WI38 (cell line): ENCODE measurements at regions not wholly inside any gene's neighbourhood (a gene's known extent, or its start where the extent isn't known, plus 50 kb on each side); places are given as distances from the start of the nearest gene placed in this dataset.
"Not testable (repeated sequence)": the region's sequence is repeated elsewhere in the genome, so short reads cannot be mapped to it uniquely, and the experiment has no call there.

Experiments
- H3K4me3 ChIP-seq: 2 replicates; pipeline ENCODE4 v1.5.1; 2011; ENCODE audit warnings: low read depth, mild to moderate bottlenecking, control low read depth, low read length
- TF ChIP-seq, protein P1 (sequence below): IDR thresholded peaks from 2 replicates; pipeline ENCODE4 v1.5.1; 2012; ENCODE audit warnings: low read depth, mild to moderate bottlenecking, control low read depth, low read length

DNA sequence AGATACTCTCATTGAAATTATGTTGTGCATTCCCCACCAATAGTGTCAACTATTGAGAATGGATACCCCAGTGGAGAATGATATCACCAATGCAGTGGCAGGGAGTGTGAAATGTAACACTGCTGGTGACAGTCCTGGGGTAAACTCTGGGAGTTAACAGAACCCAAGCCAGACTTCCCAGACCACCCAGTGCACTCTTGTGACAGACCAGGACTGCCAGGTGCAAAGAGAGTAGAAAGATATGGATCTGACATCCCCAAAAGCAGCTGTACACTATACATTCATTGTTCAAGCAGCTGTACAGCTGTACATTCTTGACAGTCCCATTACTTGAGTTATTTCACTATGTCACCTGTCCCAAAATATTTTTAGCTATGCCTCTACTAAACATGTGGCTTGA lies 886.6 kb downstream of the DIAPH3 start:
- TF ChIP-seq, protein P1, sequence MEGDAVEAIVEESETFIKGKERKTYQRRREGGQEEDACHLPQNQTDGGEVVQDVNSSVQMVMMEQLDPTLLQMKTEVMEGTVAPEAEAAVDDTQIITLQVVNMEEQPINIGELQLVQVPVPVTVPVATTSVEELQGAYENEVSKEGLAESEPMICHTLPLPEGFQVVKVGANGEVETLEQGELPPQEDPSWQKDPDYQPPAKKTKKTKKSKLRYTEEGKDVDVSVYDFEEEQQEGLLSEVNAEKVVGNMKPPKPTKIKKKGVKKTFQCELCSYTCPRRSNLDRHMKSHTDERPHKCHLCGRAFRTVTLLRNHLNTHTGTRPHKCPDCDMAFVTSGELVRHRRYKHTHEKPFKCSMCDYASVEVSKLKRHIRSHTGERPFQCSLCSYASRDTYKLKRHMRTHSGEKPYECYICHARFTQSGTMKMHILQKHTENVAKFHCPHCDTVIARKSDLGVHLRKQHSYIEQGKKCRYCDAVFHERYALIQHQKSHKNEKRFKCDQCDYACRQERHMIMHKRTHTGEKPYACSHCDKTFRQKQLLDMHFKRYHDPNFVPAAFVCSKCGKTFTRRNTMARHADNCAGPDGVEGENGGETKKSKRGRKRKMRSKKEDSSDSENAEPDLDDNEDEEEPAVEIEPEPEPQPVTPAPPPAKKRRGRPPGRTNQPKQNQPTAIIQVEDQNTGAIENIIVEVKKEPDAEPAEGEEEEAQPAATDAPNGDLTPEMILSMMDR = no peak
- H3K4me3 ChIP-seq = no peak overlapping the region

DNA sequence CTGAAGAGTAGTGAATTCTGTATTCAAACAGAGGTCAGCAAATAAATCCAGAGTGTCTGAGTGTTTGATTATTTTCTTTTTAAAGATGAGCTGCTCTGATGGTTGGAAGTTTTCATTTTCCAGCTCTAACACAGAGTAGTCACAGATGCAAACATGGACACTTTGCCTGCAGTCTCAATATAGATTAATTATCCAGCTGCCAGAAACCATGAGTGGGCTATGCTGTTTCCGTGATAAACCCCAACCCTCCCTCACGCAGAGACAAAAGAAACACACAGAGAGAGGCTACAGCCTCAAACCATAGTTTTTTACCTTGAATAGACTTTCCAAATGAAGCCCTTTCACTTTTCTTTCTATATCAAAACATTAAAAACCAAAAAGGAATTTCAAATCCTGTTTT lies 884.7 kb downstream of the DIAPH3 start:
- TF ChIP-seq, protein P1 = no peak
- no peak overlapping the region for H3K4me3 ChIP-seq

DNA sequence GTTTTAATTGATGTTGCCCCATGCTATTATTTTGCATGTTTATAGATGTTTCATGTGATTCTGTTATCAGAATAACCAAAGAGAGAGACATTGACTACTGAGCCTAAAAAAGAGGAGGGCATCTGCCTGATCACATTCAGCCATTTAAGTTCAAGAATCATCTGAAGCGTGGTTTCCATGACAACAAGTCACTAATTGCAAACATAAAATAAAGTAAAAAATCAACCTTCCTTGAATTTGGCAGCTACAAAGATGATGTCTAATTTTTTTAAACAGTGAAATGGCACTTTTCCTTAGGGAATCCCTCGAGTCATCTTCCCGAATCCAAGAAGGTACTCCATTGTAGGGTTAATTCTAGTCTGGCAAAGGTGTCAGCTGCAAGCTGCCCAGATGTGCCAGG lies 884.2 kb downstream of the DIAPH3 start:
- H3K4me3 ChIP-seq = no peak overlapping the region
- TF ChIP-seq, protein P1 = no peak

DNA sequence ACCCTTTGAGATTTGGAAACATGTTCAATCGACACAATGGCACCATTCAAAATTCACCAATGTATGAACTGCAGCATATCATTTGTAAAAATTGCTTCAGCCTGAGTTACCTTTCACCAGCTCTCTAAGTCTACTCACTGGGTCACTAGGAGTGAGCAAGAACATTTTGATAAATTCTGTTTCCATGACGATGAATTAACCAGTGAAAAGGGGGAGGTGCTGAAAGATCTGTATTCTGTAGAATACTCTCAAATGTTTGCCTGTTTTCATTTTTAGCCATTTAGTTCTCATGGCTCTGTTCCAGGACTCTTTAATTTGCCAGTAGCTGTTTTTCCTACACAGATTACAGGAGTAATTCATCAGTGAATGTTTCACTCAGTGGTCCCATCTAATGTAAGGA lies 883.4 kb downstream of the DIAPH3 start:
- H3K4me3 ChIP-seq = no peak overlapping the region
- TF ChIP-seq, protein P1 = no peak

DNA sequence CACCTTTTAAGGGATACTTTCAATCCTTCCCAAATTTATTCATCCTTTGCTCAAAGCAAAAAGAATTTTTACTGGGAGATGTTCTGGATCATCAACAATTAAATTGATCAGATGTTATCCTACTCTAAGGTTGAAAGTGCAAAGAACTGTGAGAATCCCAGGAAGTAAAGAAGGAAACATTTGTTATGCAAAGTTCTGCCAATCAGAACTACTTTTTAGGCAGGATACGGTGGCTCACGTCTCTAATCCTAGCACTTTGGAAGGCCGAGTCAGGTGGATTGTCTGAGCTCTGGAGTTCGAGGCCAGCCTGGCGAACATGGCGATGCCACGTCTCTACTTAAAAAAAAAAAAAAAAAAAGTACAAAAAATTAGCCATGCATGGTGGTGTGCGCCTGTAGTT lies 882.3 kb downstream of the DIAPH3 start:
- TF ChIP-seq, protein P1 = no peak

DNA sequence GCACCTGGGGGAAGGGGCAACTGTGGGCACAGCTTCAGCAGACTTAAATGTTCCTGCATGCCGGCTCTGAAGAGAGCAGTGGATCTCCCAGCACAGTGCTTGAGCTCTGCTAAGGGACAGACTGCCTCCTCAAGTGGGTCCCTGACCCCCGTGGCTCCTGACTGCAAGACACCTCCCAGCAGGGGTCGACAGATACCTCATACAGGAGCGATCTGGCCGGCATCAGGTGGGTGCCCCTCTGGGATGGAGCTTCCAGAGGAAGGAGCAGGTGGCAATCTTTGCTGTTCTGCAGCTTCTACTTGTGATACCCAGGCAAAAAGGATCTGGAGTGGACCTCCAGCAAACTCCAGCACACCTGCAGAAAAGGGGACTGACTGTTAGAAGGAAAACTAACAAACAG lies 871.5 kb downstream of the DIAPH3 start:
- H3K4me3 ChIP-seq = not testable (repeated sequence)

More for the DNA sequence above, 882.3 kb downstream of the DIAPH3 start:
- no peak overlapping the region for H3K4me3 ChIP-seq

DNA sequence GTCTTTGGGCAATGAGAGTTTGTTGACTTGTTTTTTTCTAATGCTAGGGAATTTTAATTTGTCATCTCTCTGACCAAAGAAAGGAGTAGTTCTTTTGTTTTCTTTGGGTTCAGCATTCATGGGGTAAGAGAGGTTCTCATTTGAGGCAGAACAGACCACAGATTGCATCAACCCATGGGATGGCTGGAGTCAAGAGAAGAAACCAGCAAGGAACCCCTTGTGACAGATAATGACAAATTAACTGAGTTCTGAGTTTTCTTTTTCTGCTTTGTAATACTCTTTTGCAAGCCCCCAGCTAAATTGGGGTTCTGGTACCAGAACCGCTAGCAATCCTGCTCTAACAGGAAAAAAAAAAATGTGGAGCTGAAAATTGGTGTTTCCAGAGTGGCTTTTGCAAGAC lies 864.1 kb downstream of the DIAPH3 start:
- H3K4me3 ChIP-seq = no peak overlapping the region
- TF ChIP-seq, protein P1 = no peak

DNA sequence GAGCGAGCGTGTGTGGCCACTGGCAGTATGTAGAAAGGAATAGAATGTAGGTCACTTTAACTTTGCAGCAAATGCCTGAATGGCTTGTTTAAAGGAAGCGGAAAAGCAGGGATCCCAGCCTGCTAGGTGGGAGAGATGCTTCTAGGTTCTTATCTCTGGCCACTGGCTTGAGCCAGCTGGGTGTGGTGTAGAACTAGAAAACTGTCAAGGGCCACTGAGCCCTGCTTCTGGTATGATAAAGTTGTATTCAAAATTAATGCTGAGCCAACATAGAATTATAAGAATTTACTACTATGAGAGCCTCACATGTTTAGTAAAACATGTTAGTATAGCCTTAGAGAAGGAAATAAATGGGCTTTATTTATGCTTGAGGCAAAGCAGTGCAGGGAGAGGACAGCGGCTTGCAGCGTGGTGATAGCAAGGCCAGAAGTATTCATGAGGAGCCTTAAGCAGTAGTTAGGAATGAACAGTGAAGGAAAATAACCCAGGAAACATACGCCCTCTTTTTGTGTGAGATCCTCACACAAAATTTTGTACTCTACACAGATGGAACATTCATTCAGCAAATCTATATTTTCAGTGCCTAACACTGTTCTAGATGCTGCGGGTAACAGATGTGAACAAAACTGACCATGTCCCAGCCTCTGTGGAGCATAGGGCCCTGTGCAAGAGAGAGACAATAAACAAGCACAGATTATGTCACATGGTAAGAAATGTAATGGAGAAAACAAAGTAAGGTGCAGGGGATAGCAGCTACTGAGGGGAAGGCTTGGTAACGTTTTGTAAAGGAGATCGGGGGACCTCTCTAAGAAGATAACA lies 863.2 kb downstream of the DIAPH3 start:
- TF ChIP-seq, protein P1 = no peak
- no peak overlapping the region for H3K4me3 ChIP-seq
